HEK293T (cell line): ENCODE measurements at regions not wholly inside any gene's neighbourhood (a gene's known extent, or its start where the extent isn't known, plus 50 kb on each side); places are given as distances from the start of the nearest gene placed in this dataset.

ENCODE experiments used
- ARNT ChIP-seq: fragments of 450-650 bp; IDR thresholded peaks from 2 replicates; pipeline ENCODE4 v1.6.1; 2017; ENCODE audit warnings: mild to moderate bottlenecking
- BHLHE40 ChIP-seq: fragments of 450-650 bp; IDR thresholded peaks from 2 replicates; pipeline ENCODE4 v1.6.1; 2016; ENCODE audit warnings: mild to moderate bottlenecking, moderate library complexity, borderline replicate concordance
- ELF4 ChIP-seq: fragments of 450-650 bp; IDR thresholded peaks from 2 replicates; pipeline ENCODE4 v1.6.1; 2017; ENCODE audit warnings: antibody characterized with exemption
- FOXK2 ChIP-seq: fragments of 450-650 bp; IDR thresholded peaks from 2 replicates; pipeline ENCODE4 v1.6.1; 2016; ENCODE audit warnings: mild to moderate bottlenecking
- LEF1 ChIP-seq: fragments of 450-650 bp; IDR thresholded peaks from 2 replicates; pipeline ENCODE4 v1.6.1; 2017; ENCODE audit warnings: mild to moderate bottlenecking, borderline replicate concordance
- NFRKB ChIP-seq: fragments of 450-650 bp; IDR thresholded peaks from 2 replicates; pipeline ENCODE4 v1.6.1; 2016; ENCODE audit warnings: mild to moderate bottlenecking, moderate library complexity
- SP1 ChIP-seq: fragments of 450-650 bp; IDR thresholded peaks from 2 replicates; pipeline ENCODE4 v1.6.1; 2017

GRCh38 chr1:239700667-239701066 is 314.3 kb downstream of the CHRM3 start:
- TF ChIP-seq SP1 (no peak), FOXK2 (no peak), LEF1 (no peak), ARNT (no peak), ELF4 (no peak), BHLHE40 (no peak), NFRKB (no peak)
